ENCODE measurements at regions not wholly inside any gene's neighbourhood (a gene's known extent, or its start where the extent isn't known, plus 50 kb on each side); places are given as distances from the start of the nearest gene placed in this dataset.

DNA sequence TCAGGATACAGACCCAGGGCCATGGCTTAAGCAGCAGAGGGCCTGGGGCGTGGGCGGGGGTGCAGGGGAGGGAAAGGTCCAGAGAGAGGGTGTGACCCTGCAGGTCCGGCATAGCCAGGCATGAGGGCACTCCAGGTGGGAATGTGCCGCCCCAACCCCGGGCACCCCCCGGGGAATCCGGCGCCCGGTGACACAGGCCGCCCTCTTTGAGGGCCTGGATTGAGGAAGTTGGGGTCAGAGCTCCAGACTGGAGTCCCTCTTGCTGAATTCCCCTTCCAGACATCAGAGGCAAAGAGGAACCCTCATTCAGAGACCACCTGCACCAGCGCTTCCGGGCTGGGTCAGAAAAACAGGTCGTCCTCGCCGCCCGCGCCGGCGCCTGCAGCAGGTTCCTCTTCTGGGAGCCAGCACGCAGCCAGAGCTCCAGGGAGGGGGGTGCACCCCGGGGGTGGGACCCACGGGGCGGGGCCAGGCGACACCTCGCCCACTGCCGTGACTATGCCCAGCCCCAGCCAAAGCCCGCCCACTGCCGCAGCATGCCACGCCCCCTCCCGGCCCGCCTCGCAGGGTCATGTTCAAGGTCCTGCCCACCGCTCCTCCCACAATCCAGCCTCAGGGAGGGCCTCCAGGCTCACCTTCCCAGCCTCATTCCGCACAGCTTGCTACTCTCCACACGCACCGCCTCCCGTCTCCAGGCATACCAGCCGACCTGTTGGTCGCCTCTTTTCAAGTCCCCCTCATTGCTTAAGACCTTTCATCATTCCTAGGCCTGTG, 98.3 kb upstream of the ID2 start (continued):
- TF ChIP-seq, protein P1, sequence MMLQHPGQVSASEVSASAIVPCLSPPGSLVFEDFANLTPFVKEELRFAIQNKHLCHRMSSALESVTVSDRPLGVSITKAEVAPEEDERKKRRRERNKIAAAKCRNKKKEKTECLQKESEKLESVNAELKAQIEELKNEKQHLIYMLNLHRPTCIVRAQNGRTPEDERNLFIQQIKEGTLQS (IDR thresholded peaks at IDR 0.05), result no peak
- TF ChIP-seq ZNF274 (IDR thresholded peaks at IDR 0.05; ENCODE audit: low read depth, low read length) (no peak), EZH2 (IDR thresholded peaks at IDR 0.05) (no peak), RAD21 (IDR thresholded peaks at IDR 0.05; ENCODE audit: low read depth) (no peak)

DNA sequence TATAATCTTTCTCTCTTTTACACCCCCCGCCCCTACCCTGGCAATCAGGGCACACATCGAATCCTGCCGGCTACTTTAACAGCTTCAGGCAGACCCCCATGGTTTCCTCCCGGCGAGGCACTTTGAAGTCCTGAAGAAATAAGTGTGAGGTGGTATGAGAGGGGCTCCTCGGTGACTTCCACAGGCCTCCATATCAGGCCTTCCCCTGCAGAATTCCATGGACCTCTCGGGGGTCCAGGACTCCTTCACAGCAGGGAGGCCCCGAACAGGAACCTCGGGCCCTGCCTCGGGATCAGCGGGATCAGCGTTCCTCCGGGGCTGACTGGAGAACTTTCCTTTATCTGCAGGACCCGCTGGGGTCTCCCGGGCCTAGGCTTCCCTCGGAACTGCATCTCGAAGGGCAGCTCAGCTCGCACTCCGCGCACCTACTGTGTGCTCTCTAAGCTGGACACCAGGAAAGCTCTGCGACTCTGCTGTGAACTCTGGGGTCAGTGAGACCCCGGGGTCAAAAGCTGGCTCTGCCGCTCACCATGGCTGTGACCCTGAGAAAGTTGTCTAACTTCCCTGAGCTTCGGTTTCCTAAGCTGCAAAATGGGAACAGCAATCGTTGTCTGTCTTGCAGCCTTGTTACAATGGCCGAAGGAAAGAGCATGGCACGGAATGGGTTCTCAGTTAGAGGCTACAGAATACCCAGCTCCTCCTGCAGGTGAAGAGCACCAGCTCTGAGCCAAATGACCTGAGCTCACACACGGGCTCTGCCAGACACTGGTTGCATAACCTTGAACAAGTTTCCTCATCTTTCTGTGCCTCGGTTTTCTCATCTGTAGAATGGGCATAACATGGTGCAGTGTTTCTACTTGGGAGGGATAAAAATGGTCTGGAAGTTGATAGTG, 97.4 kb upstream of the ID2 start:
- ChIA-PET CTCF (interaction anchor here (0.6 kb wide), 1 partner anchor 45 kb away, joined by 4 read pairs; no protein-coding TSS in a partner anchor), RAD21 (ENCODE audit: low non-redundant PET in 1 of 2, low total read pairs in 2 of 2, uncharacterized antibody in 2 of 2, unreplicated experiment in 2 of 2) (interaction anchor here (0.6 to 0.7 kb wide), 2 partner anchors 9 to 96 kb away, joined by 3 read pairs; no protein-coding TSS in a partner anchor), POLR2A (interaction anchor here (0.9 to 2.9 kb wide), 4 partner anchors 11 to 272 kb away, joined by 3 to 20 read pairs (median 3); partner anchors contain the start of gene ID2)
- Histone ChIP-seq H3K27ac (ENCODE audit: low read depth, low read length) (peak overlapping the region; percentile 50), H3K27me3 (ENCODE audit: insufficient read depth, low read length) (no peaks in the 10 kb centered on the region), H3K9ac (ENCODE audit: low read length) (peak overlapping the region; percentile 60), H3K4me1 (ENCODE audit: control insufficient read depth in 1 of 2, insufficient read depth in 2 of 2, low read length in 2 of 2) (peaks cover 15 to 34% of the 10 kb centered on the region in 2 experiments), H3K36me3 (ENCODE audit: control insufficient read depth in 1 of 2, insufficient read depth in 2 of 2, low read length in 2 of 2) (no peaks in the 10 kb centered on the region), H3K79me2 (ENCODE audit: insufficient read depth, low read length) (no peaks in the 10 kb centered on the region), H3K4me3 (replicated peaks in 1 of 2; ENCODE audit: low read depth in 1 of 2, low read length in 2 of 2) (peak overlapping the region; percentile 24 to 42), H3K9me3 (ENCODE audit: control insufficient read depth in 1 of 2, insufficient read depth in 1 of 2, low read depth in 1 of 2, low read length in 2 of 2) (no peaks in the 10 kb centered on the region), H3K9me2 (ENCODE audit: insufficient read depth) (no peaks in the 10 kb centered on the region), H2AFZ (ENCODE audit: low read depth, low read length, poor library complexity, severe bottlenecking) (no peak overlapping the region), H3K4me2 (ENCODE audit: low read length) (peak overlapping the region; percentile 87), H4K20me1 (ENCODE audit: insufficient read depth) (no peaks in the 10 kb centered on the region)
- ATAC-seq (peak; percentile 13), DNase-seq (ENCODE audit: low read depth, low spot score) (no peak)
- TF ChIP-seq CBX3 (IDR thresholded peaks at IDR 0.05; ENCODE audit: low read depth), result peak; percentile 42; the same call in 1 of the 2 replicates
- TF ChIP-seq, protein P2, sequence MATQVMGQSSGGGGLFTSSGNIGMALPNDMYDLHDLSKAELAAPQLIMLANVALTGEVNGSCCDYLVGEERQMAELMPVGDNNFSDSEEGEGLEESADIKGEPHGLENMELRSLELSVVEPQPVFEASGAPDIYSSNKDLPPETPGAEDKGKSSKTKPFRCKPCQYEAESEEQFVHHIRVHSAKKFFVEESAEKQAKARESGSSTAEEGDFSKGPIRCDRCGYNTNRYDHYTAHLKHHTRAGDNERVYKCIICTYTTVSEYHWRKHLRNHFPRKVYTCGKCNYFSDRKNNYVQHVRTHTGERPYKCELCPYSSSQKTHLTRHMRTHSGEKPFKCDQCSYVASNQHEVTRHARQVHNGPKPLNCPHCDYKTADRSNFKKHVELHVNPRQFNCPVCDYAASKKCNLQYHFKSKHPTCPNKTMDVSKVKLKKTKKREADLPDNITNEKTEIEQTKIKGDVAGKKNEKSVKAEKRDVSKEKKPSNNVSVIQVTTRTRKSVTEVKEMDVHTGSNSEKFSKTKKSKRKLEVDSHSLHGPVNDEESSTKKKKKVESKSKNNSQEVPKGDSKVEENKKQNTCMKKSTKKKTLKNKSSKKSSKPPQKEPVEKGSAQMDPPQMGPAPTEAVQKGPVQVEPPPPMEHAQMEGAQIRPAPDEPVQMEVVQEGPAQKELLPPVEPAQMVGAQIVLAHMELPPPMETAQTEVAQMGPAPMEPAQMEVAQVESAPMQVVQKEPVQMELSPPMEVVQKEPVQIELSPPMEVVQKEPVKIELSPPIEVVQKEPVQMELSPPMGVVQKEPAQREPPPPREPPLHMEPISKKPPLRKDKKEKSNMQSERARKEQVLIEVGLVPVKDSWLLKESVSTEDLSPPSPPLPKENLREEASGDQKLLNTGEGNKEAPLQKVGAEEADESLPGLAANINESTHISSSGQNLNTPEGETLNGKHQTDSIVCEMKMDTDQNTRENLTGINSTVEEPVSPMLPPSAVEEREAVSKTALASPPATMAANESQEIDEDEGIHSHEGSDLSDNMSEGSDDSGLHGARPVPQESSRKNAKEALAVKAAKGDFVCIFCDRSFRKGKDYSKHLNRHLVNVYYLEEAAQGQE (IDR thresholded peaks at IDR 0.05; ENCODE audit: low read depth), result no peak
- peak; percentile 66 for TF ChIP-seq TCF7L2 (IDR thresholded peaks at IDR 0.05; ENCODE audit: borderline replicate concordance, extremely low read depth, insufficient read depth, insufficient read length)
- TSS peak; percentile 86 for BruUV-seq (replicated peaks)
- intact Hi-C loops (cut with micrococcal nuclease), result no loop called here
